ENCODE measurements at regions not wholly inside any gene's neighbourhood (a gene's known extent, or its start where the extent isn't known, plus 50 kb on each side); places are given as distances from the start of the nearest gene placed in this dataset.

- DNase-seq, result no peak
Measured at GRCh38 chr15:94683902-94684301, 452.5 kb downstream of the MCTP2 start.

- no peak for DNase-seq
Measured at GRCh38 chr15:94691169-94691568, 459.8 kb downstream of the MCTP2 start.

DNA sequence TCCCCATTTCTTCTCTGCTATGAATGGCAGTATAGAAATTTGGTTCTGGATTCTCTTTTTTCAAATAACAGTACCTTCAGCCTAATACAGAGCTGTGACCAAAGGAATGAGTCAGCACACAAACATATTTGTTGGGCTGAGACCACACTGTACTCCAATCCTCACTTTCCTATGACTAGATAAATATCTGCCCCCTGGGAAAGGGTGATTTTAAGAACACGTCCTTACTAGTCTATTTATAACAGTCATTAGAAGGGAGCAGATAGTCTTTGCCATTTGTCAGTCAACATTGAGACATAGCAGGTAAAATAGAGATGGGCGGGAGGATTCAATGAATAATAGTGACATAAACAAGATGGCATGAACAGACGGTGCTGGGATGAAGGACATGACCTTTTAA is 461.3 kb downstream of the MCTP2 start:
- DNase-seq, result no peak

DNA sequence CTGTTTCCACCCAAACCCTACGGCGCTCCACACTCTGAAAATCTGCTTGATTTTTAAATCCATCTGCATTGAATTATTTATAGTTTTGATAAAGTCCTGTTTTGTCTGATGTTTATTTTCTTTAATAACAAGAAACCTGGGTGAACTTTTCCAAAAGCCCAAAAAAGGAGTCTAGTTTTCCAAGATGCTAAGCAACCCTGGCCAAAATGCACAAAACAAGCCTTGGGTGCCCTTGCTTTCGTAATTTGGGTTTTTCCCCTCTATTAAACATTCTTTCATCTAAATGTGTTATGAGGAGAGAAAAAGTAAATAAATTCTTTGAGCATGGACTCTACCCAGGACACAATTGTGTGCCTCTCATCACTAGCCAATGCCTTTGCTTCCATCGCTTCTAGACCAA is 468.9 kb downstream of the MCTP2 start:
- no peak for DNase-seq

- DNase-seq, result no peak
Measured at GRCh38 chr15:94701281-94701985, 470.1 kb downstream of the MCTP2 start.

DNA sequence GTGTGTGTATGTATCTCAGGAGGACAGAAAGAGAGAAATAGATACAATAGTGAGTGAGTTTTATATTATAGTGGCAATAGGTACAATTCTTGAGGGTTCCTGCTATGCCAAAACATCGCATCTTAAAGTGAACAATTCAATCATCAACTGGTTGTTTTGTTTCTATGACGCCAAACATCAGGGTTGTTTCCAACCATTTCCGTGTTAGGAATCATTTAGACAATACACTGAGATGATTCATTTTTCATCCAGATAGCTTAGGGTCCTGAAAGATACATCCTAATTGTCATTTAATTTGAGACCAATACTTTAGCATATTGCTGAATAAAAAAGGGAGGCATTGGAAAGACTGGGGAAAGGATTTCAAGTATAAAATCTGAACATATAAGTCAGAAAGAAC is 472.2 kb downstream of the MCTP2 start:
- no peak for DNase-seq

GRCh38 chr15:94704421-94704820 is 473.1 kb downstream of the MCTP2 start:
- DNase-seq, result no peak

- no peak for DNase-seq
Measured at GRCh38 chr15:94704946-94705345, 473.6 kb downstream of the MCTP2 start.

DNA sequence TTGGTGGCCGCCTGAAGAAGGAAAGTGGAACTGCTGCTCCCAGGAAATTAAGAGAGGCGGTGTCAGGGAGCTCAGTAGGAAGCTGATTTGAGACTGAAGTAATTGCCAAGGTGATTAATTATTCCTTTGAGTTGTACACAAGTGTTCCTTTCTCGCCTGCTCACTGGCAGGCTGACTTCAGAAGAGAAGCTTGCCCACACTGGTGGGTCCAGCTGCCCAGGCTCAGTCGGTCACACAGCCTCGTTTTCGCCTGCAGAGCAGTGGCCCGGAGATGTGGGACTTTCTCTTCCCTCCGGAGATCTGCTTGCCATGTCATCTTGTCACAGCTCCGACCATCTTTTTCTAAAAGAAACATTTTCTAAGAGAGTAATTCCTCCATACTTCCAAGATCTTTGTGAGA is 478.0 kb downstream of the MCTP2 start:
- no peak for DNase-seq

DNA sequence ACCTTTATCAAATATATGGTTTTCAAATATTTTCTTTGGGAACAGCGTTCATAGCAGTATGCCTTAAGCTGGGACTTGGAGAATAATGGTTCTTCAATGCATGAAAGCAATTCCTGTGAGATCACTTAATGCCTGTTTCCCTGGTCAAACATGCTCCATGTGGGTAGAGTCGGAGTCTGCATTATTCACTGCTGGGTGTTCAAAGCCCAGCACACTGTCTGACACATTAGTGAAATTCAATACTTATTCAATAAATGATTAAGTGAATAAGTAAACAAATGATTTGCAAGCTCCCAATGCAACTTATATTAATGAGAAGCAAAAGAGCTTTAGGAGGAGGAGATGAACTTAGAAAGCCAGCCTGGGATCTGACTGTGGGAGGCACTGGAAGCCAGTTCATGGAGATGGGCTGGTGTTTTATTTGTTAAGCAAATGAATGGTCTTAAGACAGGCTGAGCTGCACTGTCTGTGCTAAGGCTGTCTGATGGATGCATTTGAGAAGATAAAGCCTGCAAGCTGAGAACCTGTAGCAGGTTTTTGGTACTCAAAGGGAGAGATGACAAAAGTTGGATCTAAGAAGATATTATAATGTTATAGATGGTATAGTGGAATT is 490.8 kb downstream of the MCTP2 start:
- DNase-seq, result no peak

DNA sequence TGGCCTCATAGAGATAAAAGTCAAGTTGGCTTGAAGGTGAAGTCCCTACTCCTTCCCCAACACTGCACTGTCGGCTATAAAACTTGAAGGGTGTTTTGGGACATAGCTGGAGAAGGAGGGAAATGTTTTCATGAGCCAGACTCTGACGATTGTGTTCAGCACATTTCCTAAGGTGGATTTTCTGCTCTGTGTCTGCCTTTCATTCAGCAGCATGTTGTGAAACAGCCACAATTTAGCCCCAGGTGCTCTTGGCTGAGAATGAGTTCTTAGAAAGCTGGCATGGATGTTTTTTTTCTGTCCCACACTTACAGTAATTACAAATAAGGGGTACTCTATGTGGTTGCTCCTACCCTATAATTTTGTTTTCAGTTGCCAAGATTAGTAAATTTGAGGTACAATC is 492.4 kb downstream of the MCTP2 start:
- DNase-seq, result no peak

DNA sequence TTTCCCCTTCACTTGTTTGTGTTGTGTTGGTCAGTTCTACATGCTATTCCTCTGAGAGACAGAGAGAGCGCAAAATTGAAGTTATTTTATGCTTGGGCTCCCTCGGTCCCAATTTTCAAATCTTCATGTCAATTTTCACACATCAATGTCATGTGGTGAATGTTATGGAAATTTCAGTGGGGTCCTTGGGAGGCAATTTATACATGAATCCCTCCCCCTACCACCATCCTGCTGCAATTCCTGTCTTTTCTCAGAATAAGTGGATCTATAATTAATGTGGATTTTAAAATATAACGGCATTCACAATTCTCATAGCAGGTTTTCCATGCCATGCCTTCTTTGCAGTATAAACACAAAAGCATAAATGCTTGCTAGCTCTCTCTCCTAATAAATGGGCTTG is 499.9 kb downstream of the MCTP2 start:
- no peak for DNase-seq

GRCh38 chr15:94734460-94734859 is 503.1 kb downstream of the MCTP2 start:
- no peak for DNase-seq

DNA sequence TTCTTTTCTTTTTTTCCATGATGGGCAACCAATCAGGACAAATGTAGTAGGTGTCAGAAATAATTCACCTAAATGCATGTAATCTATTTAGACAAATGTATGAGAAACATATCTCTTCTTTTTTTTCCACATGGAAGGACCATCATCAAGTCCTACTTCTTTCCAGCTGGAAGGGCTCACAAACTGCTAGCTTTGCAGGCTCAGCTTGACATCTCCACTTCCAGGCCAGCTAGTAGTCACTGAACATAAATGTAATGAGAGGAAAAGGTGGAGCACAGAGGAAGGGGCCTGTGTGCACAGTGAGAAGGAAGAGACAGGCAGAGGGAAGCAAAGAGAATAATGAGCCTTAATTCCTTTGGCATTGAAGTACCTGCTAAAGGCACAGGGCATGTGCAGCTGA is 504.9 kb downstream of the MCTP2 start:
- DNase-seq, result no peak

DNA sequence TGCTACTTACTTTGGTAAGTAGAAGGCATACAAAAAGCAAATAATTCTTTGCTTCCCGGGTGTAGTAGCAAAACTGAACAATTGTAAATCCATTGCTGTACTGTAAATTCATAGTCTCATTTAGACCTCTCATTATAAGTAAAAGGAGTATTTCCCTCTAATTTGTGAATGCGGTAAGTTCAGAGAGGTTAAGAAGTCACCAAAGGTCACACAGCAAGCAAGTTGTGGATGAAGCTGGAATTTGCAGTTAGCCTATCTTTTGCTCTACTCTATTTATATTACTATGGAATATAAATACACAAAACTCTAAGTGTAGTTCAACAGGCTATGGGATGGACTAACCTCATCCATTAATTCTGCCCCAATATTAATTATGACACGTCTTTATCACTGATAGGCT is 508.3 kb downstream of the MCTP2 start:
- no peak for DNase-seq

GRCh38 chr15:94740469-94740868 is 509.1 kb downstream of the MCTP2 start:
- no peak for DNase-seq

- no peak for DNase-seq
Measured at GRCh38 chr15:94743668-94744067, 512.3 kb downstream of the MCTP2 start.

GRCh38 chr15:94744080-94744793 is 512.9 kb downstream of the MCTP2 start:
- no peak for DNase-seq

DNA sequence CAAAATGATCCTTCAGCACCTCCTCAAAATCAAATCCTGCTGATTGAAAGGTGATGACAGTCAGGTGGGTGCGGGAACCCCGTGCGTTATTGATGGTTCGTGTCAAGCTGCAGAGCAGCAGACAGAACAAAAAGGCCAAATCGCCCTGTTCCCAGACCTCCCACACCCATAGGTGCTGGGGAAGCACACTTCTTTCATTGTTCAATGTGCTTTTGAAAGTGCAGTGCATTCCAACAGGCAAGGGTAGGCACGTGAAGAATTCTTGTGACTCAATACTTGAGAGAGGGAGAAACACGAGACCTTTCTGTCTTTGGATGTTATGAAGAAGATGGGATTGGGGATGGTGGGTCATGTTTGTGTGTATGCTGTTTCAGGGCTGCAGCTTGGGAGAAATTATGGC is 514.0 kb downstream of the MCTP2 start:
- DNase-seq, result no peak

- DNase-seq, result no peak
Measured at GRCh38 chr15:94747510-94747909, 516.1 kb downstream of the MCTP2 start.

DNA sequence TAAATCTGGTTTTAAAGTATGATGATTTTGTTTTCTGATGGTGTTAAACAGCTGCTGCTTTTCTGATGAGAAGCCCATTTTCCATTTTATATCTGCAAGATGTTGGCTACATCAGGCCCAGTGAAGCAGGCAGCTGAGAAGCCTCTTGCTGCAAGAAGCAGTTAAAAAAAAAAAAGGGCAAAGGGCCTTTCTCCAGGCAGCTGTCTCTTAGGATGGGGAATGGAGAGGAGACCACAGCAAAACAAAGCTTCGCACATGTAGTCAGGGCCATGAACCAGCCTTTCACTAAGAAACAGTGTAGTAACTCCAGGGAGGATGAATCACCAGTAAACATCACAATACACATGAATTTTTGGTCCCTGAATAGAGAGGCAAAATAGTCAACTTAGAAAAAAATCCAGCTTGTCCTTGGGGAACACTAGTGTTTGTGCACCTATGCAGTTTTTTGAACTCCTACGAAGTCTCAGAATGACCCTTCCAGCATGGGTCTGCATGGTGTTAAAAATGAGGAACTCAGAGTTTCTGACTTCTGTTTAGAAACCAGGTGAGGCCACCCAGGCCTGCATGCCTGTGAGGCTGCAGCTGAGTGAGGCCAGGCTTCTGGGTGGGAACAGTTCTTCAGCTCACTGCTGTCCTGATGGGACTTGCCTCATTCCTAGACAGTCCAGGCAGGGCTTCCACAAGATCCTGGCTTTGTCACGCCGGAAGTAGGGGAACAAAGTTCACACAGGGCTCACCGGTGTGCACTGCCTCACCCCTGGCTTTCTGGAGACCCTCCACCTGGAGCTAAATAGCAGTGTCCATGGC is 518.7 kb downstream of the MCTP2 start:
- no peak for DNase-seq

DNA sequence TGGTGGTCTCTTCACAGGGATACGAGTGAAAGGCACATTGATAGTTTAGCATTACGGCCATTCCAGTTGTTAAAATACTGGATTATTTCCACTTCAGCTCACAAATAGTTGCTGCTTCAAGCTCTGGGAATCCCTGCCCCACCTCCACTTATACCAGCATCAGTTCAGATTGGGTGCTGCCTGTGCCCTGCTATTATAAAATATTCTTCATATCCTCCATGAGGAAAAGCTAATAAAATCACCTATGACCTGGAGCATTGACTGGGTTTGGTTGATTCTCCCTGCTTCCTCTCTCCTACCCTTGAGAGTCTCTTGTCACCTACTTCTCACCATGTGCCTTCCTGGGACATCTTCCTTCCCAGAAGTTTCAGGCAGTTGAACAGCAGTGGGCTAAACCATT is 529.0 kb downstream of the MCTP2 start:
- DNase-seq, result no peak

DNA sequence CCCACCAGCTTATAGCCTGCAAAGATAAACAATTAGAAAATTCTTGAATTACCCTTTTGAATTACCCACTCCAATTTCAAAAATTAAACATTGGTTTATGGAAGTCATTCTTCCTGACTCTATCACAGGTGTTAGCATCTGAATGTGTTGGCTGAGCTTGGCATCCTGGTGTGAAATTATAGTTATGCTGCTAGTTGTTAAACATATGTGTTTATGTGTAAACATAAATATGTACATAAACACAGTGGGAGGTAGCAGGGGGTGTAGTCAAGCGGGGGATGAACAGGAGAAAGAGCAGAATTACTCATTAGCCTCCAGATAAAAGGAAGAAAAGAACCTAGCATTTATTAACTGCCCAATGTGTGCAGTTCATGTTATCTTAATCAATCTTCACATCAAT is 530.2 kb downstream of the MCTP2 start:
- DNase-seq, result no peak

- no peak for DNase-seq
Measured at GRCh38 chr15:94769089-94769488, 537.7 kb downstream of the MCTP2 start.
